ENCODE measurements at regions not wholly inside any gene's neighbourhood (a gene's known extent, or its start where the extent isn't known, plus 50 kb on each side); places are given as distances from the start of the nearest gene placed in this dataset.

DNA sequence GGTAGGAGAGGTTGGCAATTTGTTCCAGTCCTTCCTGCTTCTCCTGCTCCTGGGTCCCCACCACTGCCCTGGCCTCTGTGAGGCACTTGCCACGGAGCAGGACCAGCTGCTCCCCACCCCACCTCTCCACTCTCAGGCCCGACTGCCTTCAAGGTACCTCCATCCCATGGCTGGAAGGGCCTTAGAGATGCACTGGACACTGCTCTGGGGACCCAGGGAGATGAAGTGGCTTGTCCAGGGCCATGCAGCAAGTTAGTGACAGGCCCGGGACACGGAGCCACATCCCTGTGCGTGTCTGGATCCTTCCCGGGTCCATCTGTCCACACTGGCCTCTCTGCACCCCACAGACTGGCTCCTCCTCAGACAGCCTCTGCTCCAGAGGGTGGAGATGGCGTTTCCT lies 105.3 kb downstream of the CPZ start:
- no peak for DNase-seq

DNA sequence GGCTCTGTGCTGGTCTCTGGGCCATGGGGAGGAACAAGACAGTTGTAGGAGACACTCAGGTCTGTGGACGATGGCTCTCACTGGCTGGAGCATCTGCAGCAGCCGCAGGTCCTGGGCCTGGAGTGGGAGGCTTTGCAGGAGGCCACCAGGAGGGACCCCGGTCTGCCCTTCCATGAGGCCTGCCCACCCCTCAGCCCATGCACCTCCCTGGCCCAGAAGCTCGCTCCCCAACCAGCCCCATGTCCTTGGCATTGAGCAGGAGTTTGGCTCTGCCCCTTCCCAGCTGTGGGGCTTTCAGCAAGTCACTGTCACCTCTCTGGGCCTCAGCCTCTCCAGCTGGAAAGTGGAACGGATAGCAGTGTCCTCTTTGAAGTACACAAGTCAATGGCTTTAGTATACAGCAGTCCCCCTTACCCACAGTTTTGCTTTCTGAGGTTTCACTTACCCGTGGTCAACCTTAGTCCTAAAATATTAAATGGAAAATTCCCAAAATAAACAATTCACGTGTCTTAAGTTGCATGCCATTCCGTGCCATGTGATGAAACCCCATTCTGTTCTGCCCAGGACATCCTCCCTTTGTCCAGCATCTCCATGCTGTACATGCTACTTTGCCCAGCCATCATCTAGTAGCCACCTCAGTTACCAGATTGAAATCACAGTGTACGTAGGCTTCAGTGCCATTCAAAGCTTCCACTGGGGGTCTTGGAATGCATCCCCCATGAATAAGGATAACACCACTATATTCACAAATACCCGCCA lies 104.0 kb downstream of the CPZ start:
- DNase-seq, result no peak

DNA sequence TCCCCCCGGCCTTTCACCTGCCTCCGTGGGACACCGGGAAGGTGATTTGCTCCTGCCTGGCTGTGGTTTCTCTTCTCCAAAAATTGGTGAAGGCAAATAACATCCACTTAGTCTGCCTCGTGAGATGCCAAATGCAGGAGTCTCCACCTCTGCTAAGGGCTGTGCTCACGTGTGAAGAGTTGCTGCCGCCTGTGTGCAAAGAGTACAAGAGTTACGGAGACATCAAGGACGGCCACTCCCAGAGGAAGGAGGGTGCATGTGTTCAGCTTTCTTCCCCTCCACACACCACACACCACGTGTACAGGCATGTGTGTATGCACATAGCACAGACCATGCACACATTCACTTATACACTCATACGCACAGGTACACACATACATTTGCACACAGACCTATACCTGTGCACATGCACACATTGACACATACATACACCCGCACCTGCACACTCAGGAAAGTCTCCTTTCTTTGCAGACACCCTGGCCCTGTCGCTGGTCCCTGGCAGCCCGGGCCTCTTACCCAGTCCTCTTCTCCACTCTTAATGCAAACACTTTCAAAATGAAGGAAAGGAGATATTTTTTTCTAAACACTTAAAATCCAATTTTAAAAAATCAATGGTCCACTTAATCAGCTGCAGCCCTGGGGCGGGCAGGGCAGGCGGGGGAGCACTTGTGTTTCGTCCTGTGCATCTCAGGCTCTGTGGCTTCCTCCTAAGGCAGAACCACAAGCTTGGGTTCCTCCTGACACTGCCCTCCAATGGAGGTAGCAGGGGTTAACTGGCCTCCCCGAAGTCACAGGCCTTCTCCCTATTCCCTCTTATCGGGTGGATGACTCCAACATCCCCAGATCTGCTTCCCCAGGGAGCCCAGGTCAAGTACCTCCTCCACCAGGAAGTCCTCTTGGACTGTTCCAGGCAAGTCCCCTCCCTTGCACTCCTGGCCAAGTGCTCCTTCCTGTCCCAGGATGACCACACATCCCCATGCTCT lies 103.0 kb downstream of the CPZ start:
- no peak for DNase-seq

- DNase-seq, result no peak
Observed at GRCh38 chr4:8694651-8695151, 102.1 kb downstream of the CPZ start.

GRCh38 chr4:8694226-8694625 lies 101.7 kb downstream of the CPZ start:
- DNase-seq, result no peak

- DNase-seq, result no peak
Observed at GRCh38 chr4:8691151-8691775, 98.7 kb downstream of the CPZ start.

GRCh38 chr4:8690216-8691150 lies 97.9 kb downstream of the CPZ start:
- no peak for DNase-seq

DNA sequence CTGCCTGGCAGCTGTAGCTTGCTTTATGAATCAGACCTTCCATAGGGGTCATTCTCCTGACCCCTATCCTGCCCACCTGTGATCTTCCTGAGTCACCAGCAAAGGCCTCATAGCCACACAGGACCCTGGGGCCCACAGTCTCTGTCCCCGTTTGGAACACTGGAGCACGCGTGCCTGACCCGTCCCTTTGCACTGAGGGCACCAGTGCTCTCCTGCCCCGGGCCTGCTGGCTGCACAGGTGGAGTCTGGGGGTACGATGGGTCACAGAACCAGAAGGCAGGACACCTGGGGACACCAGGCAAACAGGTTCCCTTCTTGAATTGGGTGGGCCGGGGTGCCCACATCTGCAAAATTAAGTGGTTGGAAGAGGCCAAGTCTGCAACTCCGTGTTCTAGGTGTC lies 97.2 kb downstream of the CPZ start:
- DNase-seq, result no peak

DNA sequence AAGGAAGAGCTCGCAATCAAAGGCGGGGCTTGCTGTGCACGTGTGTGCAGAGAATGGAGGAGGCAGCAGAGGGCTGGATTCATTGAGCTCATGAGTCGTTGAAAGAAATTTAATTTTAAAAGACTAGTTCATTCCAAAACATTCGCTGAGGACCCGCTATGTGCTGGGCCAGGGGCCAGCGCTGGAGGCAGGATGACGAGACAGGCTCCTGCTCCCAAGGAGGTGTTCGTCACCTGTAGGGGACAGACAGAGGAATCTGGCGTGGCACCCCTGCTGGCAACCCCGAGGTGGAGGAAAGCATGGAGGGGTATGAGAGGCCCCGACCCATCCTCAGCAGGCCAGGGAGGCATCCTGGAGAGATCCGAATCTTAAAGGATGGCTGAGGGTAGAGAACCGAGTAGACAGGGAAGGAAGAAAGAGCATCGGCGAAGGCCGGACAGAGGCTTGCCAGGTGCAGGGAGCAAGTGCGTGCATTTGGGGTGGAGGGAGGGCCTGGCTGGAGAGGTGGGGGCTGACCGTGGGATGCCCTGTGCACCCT lies 96.4 kb downstream of the CPZ start:
- no peak for DNase-seq

DNA sequence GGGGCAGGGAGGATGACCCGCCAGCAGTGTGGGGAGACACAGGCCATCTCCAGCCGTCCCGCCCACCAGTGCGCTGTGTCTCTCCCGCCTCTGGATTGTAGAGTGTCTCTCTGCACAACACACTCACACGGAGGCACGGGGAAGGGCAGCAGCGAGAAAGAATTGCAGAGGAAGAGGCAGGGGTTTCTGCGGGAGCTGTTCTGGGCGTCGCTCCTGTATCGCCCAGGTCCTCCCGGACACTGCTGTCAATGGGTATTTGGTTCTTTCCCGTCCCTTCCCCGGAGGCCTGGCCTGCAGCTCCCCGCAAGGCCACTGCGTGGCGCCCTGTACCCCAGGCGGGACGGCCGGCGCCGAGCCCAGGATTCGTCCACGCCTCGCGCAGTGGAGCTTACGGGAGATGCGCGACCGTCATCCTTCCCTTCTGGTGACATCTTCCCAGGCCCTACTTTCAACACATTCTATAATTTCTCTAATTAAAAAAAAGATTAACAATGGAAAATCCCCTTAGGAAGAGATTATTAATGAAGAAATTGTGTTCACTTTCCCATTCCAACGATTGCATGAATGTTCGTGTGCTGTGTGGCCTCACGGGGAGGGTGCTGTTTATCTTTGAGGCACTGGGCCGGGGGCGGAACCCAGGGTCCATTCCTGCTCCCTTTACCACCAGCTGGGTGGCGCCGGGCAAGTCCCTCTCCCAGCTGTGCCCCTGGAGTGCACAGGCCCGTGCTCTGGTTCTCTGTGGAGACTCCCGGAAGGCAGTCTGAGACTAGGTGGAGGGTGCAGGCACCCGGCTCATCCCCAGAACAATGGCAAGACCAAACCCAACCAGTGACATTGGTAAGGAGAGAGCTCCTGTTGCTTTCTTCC lies 95.7 kb downstream of the CPZ start:
- DNase-seq, result peak; percentile 9

DNA sequence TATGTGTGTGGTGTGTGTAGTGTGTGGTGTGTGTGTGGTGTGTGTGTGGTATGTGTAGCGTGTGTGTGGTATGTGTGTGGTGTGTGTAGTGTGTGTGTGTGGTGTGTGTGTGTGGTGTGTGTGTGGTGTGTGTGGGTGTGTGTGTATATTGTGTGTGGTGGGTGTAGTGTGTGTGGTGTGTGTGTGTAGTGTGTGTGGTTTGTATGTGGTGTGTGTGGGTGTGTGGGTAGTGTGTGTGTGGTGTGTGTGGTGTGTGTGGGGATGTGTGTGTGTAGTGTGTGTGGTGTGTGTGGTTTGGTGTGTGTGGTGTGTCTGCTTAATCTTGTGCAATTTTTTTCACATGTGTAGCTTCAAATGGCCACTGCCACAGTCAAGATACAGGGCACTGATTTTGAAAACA lies 94.5 kb downstream of the CPZ start:
- DNase-seq, result no peak

DNA sequence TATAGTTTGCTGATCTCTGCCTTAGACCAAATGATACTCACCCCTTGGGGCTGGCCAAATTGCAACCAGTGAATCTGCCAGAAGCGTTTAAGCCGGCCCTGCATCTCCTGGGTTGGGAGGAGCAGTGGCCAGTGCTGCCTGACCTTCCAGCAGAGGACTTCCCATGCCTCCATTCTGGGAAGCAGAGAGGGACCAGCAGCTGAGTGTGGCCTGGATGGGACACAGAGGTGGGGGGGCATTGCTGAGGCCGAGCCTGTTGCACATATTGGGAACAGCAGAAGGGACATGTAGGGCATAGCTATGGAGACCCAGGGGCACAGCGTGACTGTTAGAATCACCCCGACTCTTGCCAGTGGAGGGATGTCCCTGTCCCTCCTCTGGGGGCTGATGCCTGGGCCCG lies 93.3 kb downstream of the CPZ start:
- DNase-seq, result no peak

DNA sequence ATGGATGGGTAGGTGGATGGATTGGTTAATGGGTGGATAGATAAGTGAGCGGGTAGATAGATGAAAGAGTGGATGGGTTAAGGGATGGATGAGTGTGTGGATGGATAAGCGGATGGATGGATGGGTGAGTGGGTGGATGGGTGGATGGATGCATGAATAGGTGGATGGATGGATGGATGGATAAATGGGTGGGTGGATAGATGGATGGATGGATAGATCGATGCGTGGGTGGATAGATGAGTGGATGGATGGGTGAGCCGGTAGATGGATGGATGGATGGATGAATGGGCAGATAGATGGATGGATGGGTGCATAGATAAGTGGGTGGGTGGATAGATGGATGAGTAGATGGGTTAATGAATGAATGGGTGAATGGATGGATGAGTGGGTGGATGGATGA lies 90.9 kb downstream of the CPZ start:
- no peak for DNase-seq

DNA sequence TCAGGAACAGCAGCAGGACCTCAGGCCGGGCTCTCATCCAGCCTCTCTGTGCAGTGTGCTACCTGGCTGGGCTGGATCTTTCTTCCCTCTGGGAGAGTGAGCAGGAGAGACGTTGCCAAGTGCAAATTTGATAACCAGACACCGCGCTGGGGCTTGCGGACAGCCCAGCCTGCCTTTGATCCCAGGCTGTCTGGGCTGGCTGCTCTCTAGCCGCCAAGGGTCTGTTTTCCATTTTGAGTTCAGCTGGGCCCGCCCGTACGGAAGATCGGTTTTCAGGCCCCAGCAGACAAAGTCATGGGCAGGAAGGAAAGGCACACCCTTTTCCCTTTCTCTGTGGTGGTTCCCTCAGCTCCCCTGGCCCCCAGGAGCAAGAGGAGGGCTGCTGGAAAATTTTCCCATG lies 90.2 kb downstream of the CPZ start:
- DNase-seq, result no peak

- no peak for DNase-seq
Observed at GRCh38 chr4:8682296-8682695, 89.7 kb downstream of the CPZ start.

DNA sequence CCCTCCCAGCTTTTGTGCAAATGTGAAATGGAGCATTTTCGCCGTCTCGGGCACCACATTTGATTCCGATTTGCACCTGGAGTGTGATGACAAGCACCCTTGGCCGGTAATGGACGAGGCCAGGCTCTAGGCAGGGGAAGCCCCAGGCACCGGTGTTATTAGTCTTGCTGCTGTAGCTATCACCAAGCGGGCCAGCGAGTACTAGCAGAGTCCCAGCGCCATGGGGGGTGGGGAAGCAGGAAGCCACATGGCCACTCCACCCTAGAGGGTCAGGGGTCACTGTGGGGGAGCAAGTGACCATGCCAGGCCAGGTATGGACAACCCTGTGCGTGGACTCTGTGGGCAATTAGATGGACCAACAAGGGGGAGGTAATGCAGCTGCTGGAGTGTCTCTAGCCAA lies 88.8 kb downstream of the CPZ start:
- no peak for DNase-seq

DNA sequence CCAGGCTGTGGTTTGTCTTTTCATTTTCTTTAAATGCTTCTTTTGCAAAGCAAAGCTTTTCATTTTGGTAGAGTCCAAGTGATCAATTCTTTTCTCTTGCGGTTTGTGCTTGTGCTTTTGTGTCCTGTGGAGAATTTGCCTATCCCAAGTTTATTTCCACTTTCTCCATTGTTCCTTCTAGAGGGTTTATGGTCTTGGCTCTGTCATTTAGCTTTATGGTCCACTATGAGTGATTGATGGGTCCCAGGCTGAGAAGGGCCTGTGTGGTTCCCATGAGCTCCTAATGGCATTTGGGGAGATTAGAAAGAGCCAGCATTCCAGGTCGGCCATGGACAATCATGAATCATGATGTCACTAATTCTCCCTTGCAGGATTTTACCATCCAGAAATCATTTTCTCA lies 86.5 kb downstream of the CPZ start:
- DNase-seq, result no peak

DNA sequence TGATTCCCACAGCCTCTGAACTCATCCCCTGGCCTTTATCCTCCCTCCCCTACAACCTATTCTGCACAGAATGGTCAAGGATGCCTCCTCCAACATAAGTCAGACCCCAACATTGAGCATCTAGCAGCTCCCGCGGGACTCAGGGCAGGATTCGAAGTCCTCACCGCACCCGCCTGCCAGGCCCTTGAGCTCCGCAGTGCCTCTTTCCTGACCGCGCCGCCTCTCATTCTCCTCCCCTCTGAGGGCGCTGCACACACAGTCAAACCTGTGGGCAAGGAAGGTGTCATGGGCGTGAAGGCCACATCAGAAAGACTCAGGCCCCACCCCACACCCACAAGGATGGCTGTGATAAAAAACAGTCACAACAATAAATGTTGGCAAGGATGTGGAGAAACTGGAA lies 84.1 kb downstream of the CPZ start:
- no peak for DNase-seq

DNA sequence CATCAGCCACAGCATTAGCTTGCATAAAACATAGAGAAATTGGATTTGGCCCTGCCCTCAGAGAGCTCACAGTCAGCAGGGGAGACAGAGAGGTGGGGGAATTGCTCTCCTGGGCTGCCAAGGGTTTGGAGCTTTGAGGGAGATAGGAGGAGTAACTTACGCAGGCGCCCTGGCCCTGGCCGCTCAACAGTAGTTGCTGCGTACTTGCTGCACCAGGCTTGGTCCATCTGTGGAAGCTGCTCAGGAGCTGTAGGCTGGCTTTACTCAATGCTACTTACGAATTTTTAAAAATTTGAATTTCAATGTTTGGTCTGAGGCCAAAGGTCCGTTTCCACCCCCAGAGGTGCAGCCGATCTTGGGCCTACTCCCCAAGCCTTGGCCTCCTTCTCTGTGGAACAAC lies 83.3 kb downstream of the CPZ start:
- DNase-seq, result no peak

GRCh38 chr4:8675383-8675782 lies 82.8 kb downstream of the CPZ start:
- peak; percentile 4 for DNase-seq

DNA sequence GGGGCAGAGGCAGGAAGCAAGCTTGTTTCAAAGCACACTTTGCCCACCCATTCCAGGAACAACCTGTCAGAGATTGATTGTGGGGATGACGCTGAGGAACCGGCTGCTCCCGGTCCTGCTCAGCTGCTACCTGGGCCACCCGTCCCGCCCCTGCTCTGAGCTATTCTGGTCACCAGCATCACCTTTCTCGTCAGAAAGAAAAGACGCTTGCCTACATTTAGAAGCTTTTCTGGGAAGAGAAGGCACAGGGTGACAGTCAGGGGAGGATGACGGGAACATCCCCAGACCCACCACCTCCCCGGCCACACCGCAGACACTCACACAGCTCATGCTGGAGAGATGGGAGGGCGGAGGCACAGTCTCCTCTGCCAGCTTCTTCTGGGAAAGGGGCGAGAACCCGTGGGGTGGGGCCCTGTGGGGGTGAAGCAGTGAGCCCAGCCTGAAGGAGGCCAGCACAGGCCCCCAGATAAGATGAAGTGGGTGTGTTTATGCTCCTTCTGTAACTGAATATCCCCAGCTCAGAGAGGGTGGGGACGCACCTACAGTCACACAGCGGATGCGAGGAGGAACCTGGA lies 81.8 kb downstream of the CPZ start:
- no peak for DNase-seq
